Fibroblast of the aortic adventitia (primary cell): ENCODE measurements at regions not wholly inside any gene's neighbourhood (a gene's known extent, or its start where the extent isn't known, plus 50 kb on each side); places are given as distances from the start of the nearest gene placed in this dataset.
A peak's percentile ranks its signal among the peaks of the same experiment; 100 is the strongest.
"Not testable (repeated sequence)": the region's sequence is repeated elsewhere in the genome, so short reads cannot be mapped to it uniquely, and the experiment has no call there.

Experiments used
- DNase-seq: peaks from one replicate; pipeline ENCODE4 v3.0.0-alpha.2; 2010; ENCODE audit warnings: low read depth
- H3K4me3 ChIP-seq: 2 replicates; pipeline ENCODE4 v1.5.1; 2011; ENCODE audit warnings: low read depth, mild to moderate bottlenecking, control low read depth, low read length, moderate library complexity
- CTCF ChIP-seq: IDR thresholded peaks from 2 replicates; pipeline ENCODE4 v1.5.1; 2011; ENCODE audit warnings: mild to moderate bottlenecking, low read length, control low read depth, inconsistent platforms; ENCODE audit not compliant: insufficient read depth

- no peak for TF ChIP-seq CTCF
- DNase-seq = no peak
- no peak overlapping the region for H3K4me3 ChIP-seq
Observed at GRCh38 chr3:130800829-130801228, 54.2 kb upstream of the PIK3R4 start.

- no peak for TF ChIP-seq CTCF
- H3K4me3 ChIP-seq = no peak overlapping the region
- no peak for DNase-seq
Observed at GRCh38 chr3:130801473-130801872, 54.8 kb upstream of the PIK3R4 start.

- no peak overlapping the region for H3K4me3 ChIP-seq
- DNase-seq = no peak
- TF ChIP-seq CTCF = no peak
Observed at GRCh38 chr3:130811557-130811956, 64.9 kb upstream of the PIK3R4 start.

- DNase-seq = no peak
- no peak for TF ChIP-seq CTCF
Observed at GRCh38 chr3:130814691-130815472, 68.3 kb upstream of the PIK3R4 start.

GRCh38 chr3:130816561-130817445 is 70.2 kb upstream of the PIK3R4 start:
- no peak overlapping the region for H3K4me3 ChIP-seq
- no peak for TF ChIP-seq CTCF

More at GRCh38 chr3:130814691-130815472, 68.3 kb upstream of the PIK3R4 start:
- no peak overlapping the region for H3K4me3 ChIP-seq

GRCh38 chr3:130818066-130818465 is 71.4 kb upstream of the PIK3R4 start:
- H3K4me3 ChIP-seq, DNase-seq: not testable (repeated sequence)

More at GRCh38 chr3:130816561-130817445, 70.2 kb upstream of the PIK3R4 start:
- no peak for DNase-seq

GRCh38 chr3:130820976-130821375 is 72.9 kb upstream of the ATP2C1 start:
- no peak overlapping the region for H3K4me3 ChIP-seq
- TF ChIP-seq CTCF = no peak
- DNase-seq = peak; percentile 58
